Panc1 (cell line): ENCODE measurements at regions not wholly inside any gene's neighbourhood (a gene's known extent, or its start where the extent isn't known, plus 50 kb on each side); places are given as distances from the start of the nearest gene placed in this dataset.

Source experiments
- ATAC-seq: fragments of 200-7000 bp; cut with Tn5 transposase; 2 replicates; pipeline ENCODE4 v1.9.1; 2020; ENCODE audit warnings: mild to moderate bottlenecking, moderate library complexity
- BruUV-seq: library from RNA; stranded (reverse); fragments of 400-500 nt; replicated peaks from 2 replicates; lab custom pipeline; 2021; lab: Mats Ljungman, UMichigan
- CTCF ChIA-PET: fragments of 300-600 bp; sonication (Branson Sonifier 250); formaldehyde crosslinking; loops from one replicate; lab custom pipeline; 2022; ENCODE audit warnings: antibody characterized with exemption; lab: Charles Lee
- POLR2A ChIA-PET: fragments of 300-600 bp; sonication (Branson Sonifier 250); formaldehyde crosslinking; loops from one replicate; lab custom pipeline; 2022; ENCODE audit warnings: antibody characterized with exemption; lab: Charles Lee
- DNase-seq: peaks from one replicate; pipeline ENCODE4 v3.0.0-alpha.2; 2010; ENCODE audit warnings: low read depth, low spot score
- H3K27ac ChIP-seq: 2 replicates; pipeline ENCODE4 v1.5.1; 2011; ENCODE audit warnings: mild to moderate bottlenecking, low read length, inconsistent platforms
- H3K27me3 ChIP-seq: fragments of 200-500 bp; sonication (Bioruptor generic); 2 replicates; pipeline ENCODE4 v1.6.0; 2014; ENCODE audit warnings: low read length, inconsistent platforms; ENCODE audit not compliant: control insufficient read depth, insufficient read depth
- H3K36me3 ChIP-seq: fragments of 200-500 bp; sonication (Bioruptor generic); 2 replicates; pipeline ENCODE4 v1.5.1; 2014; ENCODE audit warnings: inconsistent platforms, mild to moderate bottlenecking, low read length, moderate library complexity; ENCODE audit not compliant: control insufficient read depth, insufficient read depth
- H3K4me1 ChIP-seq: 2 replicates; pipeline ENCODE4 v1.5.1; 2011; ENCODE audit warnings: inconsistent platforms, mild to moderate bottlenecking, low read length, moderate library complexity; ENCODE audit not compliant: control insufficient read depth, insufficient read depth
- H3K4me3 ChIP-seq, 2 experiments: 2 replicates each; pipeline ENCODE4 v1.5.1; 2011 to 2012; ENCODE audit warnings: low read depth in 2 of 2, low read length in 2 of 2, mild to moderate bottlenecking in 2 of 2, inconsistent platforms in 1 of 2, moderate library complexity in 1 of 2
- H3K9me3 ChIP-seq: fragments of 200-500 bp; sonication (Bioruptor generic); 2 replicates; pipeline ENCODE4 v1.5.1; 2014; ENCODE audit warnings: low read depth, mild to moderate bottlenecking, inconsistent platforms, low read length, moderate library complexity; ENCODE audit not compliant: control insufficient read depth, insufficient read depth
- CTCF ChIP-seq: fragments of 450-650 bp; IDR thresholded peaks from 2 replicates; pipeline ENCODE4 v1.5.1; 2017; ENCODE audit warnings: mild to moderate bottlenecking
- POLR2AphosphoS5 ChIP-seq: IDR thresholded peaks from 2 replicates; pipeline ENCODE4 v1.6.1; 2012; ENCODE audit warnings: mild to moderate bottlenecking, low read depth, low read length, moderate library complexity
- SIN3A ChIP-seq: IDR thresholded peaks from 2 replicates; pipeline ENCODE4 v1.6.1; 2012; ENCODE audit warnings: low read depth, mild to moderate bottlenecking, low read length, moderate library complexity, borderline replicate concordance; ENCODE audit not compliant: insufficient read depth
- TCF7L2 ChIP-seq: IDR thresholded peaks from 2 replicates; pipeline ENCODE4 v1.6.1; 2011; ENCODE audit warnings: mild to moderate bottlenecking, low read depth, low read length, inconsistent platforms
- in situ Hi-C: cut with HindIII; loops from 2 replicates; pipeline ENCODE4 v1.10.0; 2016; ENCODE audit warnings: low sequenced_read_pairs, low pct_unique_long_range_greater_than_20kb
- intact Hi-C: fragments of 100-400 bp; cut with micrococcal nuclease; formaldehyde crosslinking; loops from one replicate; pipeline ENCODE4 v1.10.0; 2022; ENCODE audit not compliant: unreplicated experiment
- TF ChIP-seq, protein P1 (sequence below), 2 experiments: IDR thresholded peaks; 2 replicates each; pipeline ENCODE4 v1.6.1; 2011 to 2012; ENCODE audit warnings: low read depth in 2 of 2, control low read depth in 1 of 2, low read length in 1 of 2, mild to moderate bottlenecking in 1 of 2, moderate library complexity in 1 of 2; ENCODE audit not compliant: insufficient read depth in 1 of 2

- no peak overlapping the region for H3K27ac ChIP-seq
- no peak overlapping the region for H3K4me3 ChIP-seq
- H3K36me3 ChIP-seq, result no peaks in the 10 kb centered on the region
- no peaks in the 10 kb centered on the region for H3K27me3 ChIP-seq
- no peak for ATAC-seq
- H3K9me3 ChIP-seq, result no peaks in the 10 kb centered on the region
- in situ Hi-C loops, result no loop called here
- intact Hi-C loops, result no loop called here
- POLR2A ChIA-PET, result no interaction called here
- no peaks in the 10 kb centered on the region for H3K4me1 ChIP-seq
- TF ChIP-seq, protein P1, sequence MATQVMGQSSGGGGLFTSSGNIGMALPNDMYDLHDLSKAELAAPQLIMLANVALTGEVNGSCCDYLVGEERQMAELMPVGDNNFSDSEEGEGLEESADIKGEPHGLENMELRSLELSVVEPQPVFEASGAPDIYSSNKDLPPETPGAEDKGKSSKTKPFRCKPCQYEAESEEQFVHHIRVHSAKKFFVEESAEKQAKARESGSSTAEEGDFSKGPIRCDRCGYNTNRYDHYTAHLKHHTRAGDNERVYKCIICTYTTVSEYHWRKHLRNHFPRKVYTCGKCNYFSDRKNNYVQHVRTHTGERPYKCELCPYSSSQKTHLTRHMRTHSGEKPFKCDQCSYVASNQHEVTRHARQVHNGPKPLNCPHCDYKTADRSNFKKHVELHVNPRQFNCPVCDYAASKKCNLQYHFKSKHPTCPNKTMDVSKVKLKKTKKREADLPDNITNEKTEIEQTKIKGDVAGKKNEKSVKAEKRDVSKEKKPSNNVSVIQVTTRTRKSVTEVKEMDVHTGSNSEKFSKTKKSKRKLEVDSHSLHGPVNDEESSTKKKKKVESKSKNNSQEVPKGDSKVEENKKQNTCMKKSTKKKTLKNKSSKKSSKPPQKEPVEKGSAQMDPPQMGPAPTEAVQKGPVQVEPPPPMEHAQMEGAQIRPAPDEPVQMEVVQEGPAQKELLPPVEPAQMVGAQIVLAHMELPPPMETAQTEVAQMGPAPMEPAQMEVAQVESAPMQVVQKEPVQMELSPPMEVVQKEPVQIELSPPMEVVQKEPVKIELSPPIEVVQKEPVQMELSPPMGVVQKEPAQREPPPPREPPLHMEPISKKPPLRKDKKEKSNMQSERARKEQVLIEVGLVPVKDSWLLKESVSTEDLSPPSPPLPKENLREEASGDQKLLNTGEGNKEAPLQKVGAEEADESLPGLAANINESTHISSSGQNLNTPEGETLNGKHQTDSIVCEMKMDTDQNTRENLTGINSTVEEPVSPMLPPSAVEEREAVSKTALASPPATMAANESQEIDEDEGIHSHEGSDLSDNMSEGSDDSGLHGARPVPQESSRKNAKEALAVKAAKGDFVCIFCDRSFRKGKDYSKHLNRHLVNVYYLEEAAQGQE (IDR thresholded peaks at IDR 0.05; ENCODE audit: insufficient read depth in 1 of 2, low read depth in 2 of 2, low read length in 1 of 2), result no peak
- TF ChIP-seq CTCF (no peak), TCF7L2 (no peak), SIN3A (no peak), POLR2AphosphoS5 (no peak)
- CTCF ChIA-PET, result no interaction called here
- no TSS peak for BruUV-seq
- DNase-seq, result no peak
Measured at GRCh38 chr4:177640864-177641263, 198.6 kb upstream of the AGA start.

GRCh38 chr4:177660223-177660622 lies 218.0 kb upstream of the AGA start:
- ChIA-PET POLR2A (no interaction called here), CTCF (no interaction called here)
- ATAC-seq, result no peak
- BruUV-seq, result no TSS peak
- in situ Hi-C loops (no loop called here), intact Hi-C loops (no loop called here)
- Histone ChIP-seq H3K27ac (no peak overlapping the region), H3K36me3 (no peaks in the 10 kb centered on the region), H3K4me3 (no peak overlapping the region), H3K27me3 (no peaks in the 10 kb centered on the region), H3K9me3 (no peaks in the 10 kb centered on the region), H3K4me1 (no peaks in the 10 kb centered on the region)
- TF ChIP-seq TCF7L2 (no peak), POLR2AphosphoS5 (no peak), SIN3A (no peak), CTCF (no peak)
- TF ChIP-seq, protein P1 (IDR thresholded peaks at IDR 0.05; ENCODE audit: insufficient read depth in 1 of 2, low read depth in 2 of 2, low read length in 1 of 2), result no peak
- DNase-seq, result no peak
